ENCODE measurements at regions not wholly inside any gene's neighbourhood (a gene's known extent, or its start where the extent isn't known, plus 50 kb on each side); places are given as distances from the start of the nearest gene placed in this dataset.

DNA sequence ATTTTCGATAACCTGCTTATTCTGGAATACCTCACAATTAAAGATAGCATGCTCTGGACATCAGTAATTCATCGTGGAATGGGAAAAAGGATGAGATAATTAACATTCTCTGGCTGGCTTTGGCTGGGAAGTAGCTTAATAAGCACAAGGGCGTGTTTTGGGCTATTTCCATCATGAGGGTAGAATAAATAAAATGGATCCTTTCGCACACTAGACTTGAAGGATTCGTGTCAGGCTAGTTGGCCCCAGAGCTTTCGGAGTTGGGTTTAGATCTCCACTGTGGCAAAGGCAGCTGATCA lies 151.2 kb upstream of the ADRA1B start:
- no peaks in the 10 kb centered on the region for H3K9me3 ChIP-seq (ENCODE audit: insufficient read depth, low read depth, low read length)
- H3K27ac ChIP-seq (ENCODE audit: low read depth, low read length): peak overlapping the region; percentile 61
- H3K4me1 ChIP-seq (ENCODE audit: insufficient read depth, low read length): peaks cover 27% of the 10 kb centered on the region
- H4K20me1 ChIP-seq (ENCODE audit: insufficient read depth, low read length): no peaks in the 10 kb centered on the region
- no peak overlapping the region for H2AFZ ChIP-seq (ENCODE audit: low read depth, low read length)
- no peaks in the 10 kb centered on the region for H3K27me3 ChIP-seq (ENCODE audit: insufficient read depth, low read length)
- no peaks in the 10 kb centered on the region for H3K79me2 ChIP-seq (ENCODE audit: insufficient read depth, low read length)
- peak overlapping the region; percentile 28 for H3K9ac ChIP-seq (ENCODE audit: low read length)
- Mint-ChIP-seq H3K27ac (ENCODE audit: unreplicated experiment) (no peak overlapping the region), H3K4me3 (ENCODE audit: unreplicated experiment) (no peak overlapping the region), H3K4me1 (ENCODE audit: low read depth, unreplicated experiment) (peaks cover 16% of the 10 kb centered on the region), H3K36me3 (ENCODE audit: low read depth, unreplicated experiment) (peaks cover 2% of the 10 kb centered on the region), H3K27me3 (ENCODE audit: low read depth, unreplicated experiment) (no peaks in the 10 kb centered on the region), H3K9me3 (ENCODE audit: unreplicated experiment) (peaks cover 4% of the 10 kb centered on the region)
- peak overlapping the region; percentile 67 for H3K4me2 ChIP-seq (ENCODE audit: low read length)
- no peak for TF ChIP-seq EZH2 (IDR thresholded peaks at IDR 0.05; ENCODE audit: insufficient read depth, low read length)
- TF ChIP-seq, protein P1, sequence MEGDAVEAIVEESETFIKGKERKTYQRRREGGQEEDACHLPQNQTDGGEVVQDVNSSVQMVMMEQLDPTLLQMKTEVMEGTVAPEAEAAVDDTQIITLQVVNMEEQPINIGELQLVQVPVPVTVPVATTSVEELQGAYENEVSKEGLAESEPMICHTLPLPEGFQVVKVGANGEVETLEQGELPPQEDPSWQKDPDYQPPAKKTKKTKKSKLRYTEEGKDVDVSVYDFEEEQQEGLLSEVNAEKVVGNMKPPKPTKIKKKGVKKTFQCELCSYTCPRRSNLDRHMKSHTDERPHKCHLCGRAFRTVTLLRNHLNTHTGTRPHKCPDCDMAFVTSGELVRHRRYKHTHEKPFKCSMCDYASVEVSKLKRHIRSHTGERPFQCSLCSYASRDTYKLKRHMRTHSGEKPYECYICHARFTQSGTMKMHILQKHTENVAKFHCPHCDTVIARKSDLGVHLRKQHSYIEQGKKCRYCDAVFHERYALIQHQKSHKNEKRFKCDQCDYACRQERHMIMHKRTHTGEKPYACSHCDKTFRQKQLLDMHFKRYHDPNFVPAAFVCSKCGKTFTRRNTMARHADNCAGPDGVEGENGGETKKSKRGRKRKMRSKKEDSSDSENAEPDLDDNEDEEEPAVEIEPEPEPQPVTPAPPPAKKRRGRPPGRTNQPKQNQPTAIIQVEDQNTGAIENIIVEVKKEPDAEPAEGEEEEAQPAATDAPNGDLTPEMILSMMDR (IDR thresholded peaks at IDR 0.05; ENCODE audit: insufficient read depth, low read depth, low read length): no peak
- no peaks in the 10 kb centered on the region for H3K36me3 ChIP-seq (ENCODE audit: insufficient read depth, low read length)
- FAIRE-seq (no peak), DNase-seq (ENCODE audit: low read depth) (peak; percentile 52)
- H3K4me3 ChIP-seq (ENCODE audit: insufficient read depth, low read depth, low read length): no peak overlapping the region

DNA sequence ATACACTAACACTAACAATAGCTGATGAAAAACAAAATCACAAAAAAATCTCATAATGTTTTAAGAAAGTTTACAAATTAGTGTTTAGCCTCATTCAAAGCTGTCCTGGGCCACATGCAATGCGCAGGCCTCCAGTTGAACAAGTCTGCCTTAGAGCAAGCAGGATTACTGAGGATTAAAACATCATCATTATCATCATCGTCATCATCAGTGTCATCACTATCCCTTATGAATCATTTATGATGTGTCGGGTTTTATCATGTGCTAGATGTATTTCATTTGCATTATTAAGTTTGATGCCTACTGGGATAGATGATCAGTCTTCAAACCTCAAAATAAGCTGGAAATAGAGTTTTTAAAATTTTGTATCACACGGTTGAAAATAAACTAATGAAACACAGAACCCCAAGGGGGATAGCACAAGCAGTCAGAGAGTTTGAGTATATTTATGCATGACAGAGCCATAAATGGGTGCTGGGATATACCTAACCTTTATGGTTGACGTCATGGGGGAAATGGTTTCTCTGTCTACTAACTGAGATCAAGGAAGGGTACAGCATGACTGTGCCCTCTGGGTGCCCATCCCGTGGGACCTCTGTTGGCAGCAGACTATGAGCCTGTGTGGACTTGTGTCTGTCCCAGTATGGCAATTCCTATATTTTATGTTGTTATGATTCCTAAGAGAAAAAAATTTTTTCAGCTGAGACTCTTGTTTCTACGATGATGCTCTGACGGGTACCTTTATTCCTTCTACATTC lies 150.3 kb upstream of the ADRA1B start:
- Histone ChIP-seq H3K79me2 (ENCODE audit: insufficient read depth, low read length) (no peaks in the 10 kb centered on the region), H3K27me3 (ENCODE audit: insufficient read depth, low read length) (no peaks in the 10 kb centered on the region), H3K4me2 (ENCODE audit: low read length) (no peak overlapping the region), H3K27ac (ENCODE audit: low read depth, low read length) (no peak overlapping the region), H4K20me1 (ENCODE audit: insufficient read depth, low read length) (no peaks in the 10 kb centered on the region), H3K9ac (ENCODE audit: low read length) (no peak overlapping the region), H2AFZ (ENCODE audit: low read depth, low read length) (no peak overlapping the region), H3K9me3 (ENCODE audit: insufficient read depth, low read depth, low read length) (no peaks in the 10 kb centered on the region), H3K4me3 (ENCODE audit: insufficient read depth, low read depth, low read length) (no peak overlapping the region), H3K4me1 (ENCODE audit: insufficient read depth, low read length) (peaks cover 27% of the 10 kb centered on the region), H3K36me3 (ENCODE audit: insufficient read depth, low read length) (no peaks in the 10 kb centered on the region)
- no peak for TF ChIP-seq EZH2 (IDR thresholded peaks at IDR 0.05; ENCODE audit: insufficient read depth, low read length)
- TF ChIP-seq, protein P1 (IDR thresholded peaks at IDR 0.05; ENCODE audit: insufficient read depth, low read depth, low read length): no peak
- peak; percentile 13 for FAIRE-seq
- Mint-ChIP-seq H3K27ac (ENCODE audit: unreplicated experiment) (no peak overlapping the region), H3K9me3 (ENCODE audit: unreplicated experiment) (peaks cover 4% of the 10 kb centered on the region), H3K27me3 (ENCODE audit: low read depth, unreplicated experiment) (no peaks in the 10 kb centered on the region), H3K4me3 (ENCODE audit: unreplicated experiment) (no peak overlapping the region), H3K36me3 (ENCODE audit: low read depth, unreplicated experiment) (peaks cover 2% of the 10 kb centered on the region), H3K4me1 (ENCODE audit: low read depth, unreplicated experiment) (peaks cover 16% of the 10 kb centered on the region)
- DNase-seq (ENCODE audit: low read depth): no peak

DNA sequence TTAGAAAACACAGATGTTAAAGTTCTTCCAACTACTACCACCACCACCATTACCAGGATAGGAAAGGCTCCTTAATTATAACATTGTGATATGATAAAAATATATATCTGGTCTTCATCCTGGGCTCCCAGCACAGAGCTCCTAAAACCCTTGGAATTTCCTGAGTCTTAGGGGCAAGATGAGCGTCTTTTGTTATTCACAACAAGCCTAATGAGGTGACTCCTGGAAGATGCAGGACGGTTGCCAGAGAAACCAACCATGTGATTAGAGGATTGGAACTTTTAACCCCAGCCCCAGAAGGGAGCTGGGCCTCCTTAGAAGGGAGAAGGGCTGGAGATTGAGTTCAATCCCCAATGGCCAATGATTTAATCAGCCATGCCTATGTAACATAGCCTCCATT lies 148.0 kb upstream of the ADRA1B start:
- peaks cover 17% of the 10 kb centered on the region for H3K4me1 Mint-ChIP-seq (ENCODE audit: low read depth, unreplicated experiment)
- H3K9me3 ChIP-seq (ENCODE audit: insufficient read depth, low read depth, low read length): no peaks in the 10 kb centered on the region
- no peaks in the 10 kb centered on the region for H3K36me3 ChIP-seq (ENCODE audit: insufficient read depth, low read length)
- no peak for TF ChIP-seq EZH2 (IDR thresholded peaks at IDR 0.05; ENCODE audit: insufficient read depth, low read length)
- TF ChIP-seq, protein P1 (IDR thresholded peaks at IDR 0.05; ENCODE audit: insufficient read depth, low read depth, low read length): no peak
- H3K4me3 ChIP-seq (ENCODE audit: insufficient read depth, low read depth, low read length): no peak overlapping the region
- no peaks in the 10 kb centered on the region for H3K36me3 Mint-ChIP-seq (ENCODE audit: low read depth, unreplicated experiment)
- H2AFZ ChIP-seq (ENCODE audit: low read depth, low read length): peak overlapping the region; percentile 29
- no peak overlapping the region for H3K4me2 ChIP-seq (ENCODE audit: low read length)
- H3K27me3 ChIP-seq (ENCODE audit: insufficient read depth, low read length): no peaks in the 10 kb centered on the region
- DNase-seq (ENCODE audit: low read depth): no peak
- no peaks in the 10 kb centered on the region for H4K20me1 ChIP-seq (ENCODE audit: insufficient read depth, low read length)
- no peaks in the 10 kb centered on the region for H3K79me2 ChIP-seq (ENCODE audit: insufficient read depth, low read length)
- H3K27me3 Mint-ChIP-seq (ENCODE audit: low read depth, unreplicated experiment): no peaks in the 10 kb centered on the region
- no peak overlapping the region for H3K9ac ChIP-seq (ENCODE audit: low read length)
- no peak overlapping the region for H3K4me3 Mint-ChIP-seq (ENCODE audit: unreplicated experiment)
- no peak overlapping the region for H3K27ac Mint-ChIP-seq (ENCODE audit: unreplicated experiment)
- H3K9me3 Mint-ChIP-seq (ENCODE audit: unreplicated experiment): peaks cover 4% of the 10 kb centered on the region
- FAIRE-seq: no peak
- H3K27ac ChIP-seq (ENCODE audit: low read depth, low read length): no peak overlapping the region
- H3K4me1 ChIP-seq (ENCODE audit: insufficient read depth, low read length): peaks cover 33% of the 10 kb centered on the region
